ENCODE measurements at regions not wholly inside any gene's neighbourhood (a gene's known extent, or its start where the extent isn't known, plus 50 kb on each side); places are given as distances from the start of the nearest gene placed in this dataset.

DNA sequence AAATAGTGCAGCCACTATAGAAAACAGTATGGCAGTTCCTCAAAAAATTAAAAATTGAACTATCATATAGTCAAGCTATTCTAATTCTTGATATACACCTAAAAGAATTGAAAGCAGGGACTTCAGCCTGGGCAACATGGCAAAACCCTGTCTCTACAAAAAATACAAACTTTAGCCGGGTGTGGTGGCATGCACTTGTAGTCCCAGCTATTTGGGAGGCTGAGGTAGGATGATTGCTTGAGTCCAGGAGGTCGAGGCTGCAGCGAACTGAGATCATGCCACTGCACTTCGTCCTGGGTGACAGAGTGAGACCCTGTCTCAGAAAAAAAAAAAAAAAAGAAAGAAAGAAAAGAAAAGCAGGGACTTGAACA is 64.0 kb upstream of the FOXN2 start:
- H3K4me3 ChIP-seq (replicated peaks; ENCODE audit: low read depth, low read length): no peak overlapping the region
- no peak for DNase-seq (ENCODE audit: extremely low read depth, low read depth)
- TF ChIP-seq, protein P1, sequence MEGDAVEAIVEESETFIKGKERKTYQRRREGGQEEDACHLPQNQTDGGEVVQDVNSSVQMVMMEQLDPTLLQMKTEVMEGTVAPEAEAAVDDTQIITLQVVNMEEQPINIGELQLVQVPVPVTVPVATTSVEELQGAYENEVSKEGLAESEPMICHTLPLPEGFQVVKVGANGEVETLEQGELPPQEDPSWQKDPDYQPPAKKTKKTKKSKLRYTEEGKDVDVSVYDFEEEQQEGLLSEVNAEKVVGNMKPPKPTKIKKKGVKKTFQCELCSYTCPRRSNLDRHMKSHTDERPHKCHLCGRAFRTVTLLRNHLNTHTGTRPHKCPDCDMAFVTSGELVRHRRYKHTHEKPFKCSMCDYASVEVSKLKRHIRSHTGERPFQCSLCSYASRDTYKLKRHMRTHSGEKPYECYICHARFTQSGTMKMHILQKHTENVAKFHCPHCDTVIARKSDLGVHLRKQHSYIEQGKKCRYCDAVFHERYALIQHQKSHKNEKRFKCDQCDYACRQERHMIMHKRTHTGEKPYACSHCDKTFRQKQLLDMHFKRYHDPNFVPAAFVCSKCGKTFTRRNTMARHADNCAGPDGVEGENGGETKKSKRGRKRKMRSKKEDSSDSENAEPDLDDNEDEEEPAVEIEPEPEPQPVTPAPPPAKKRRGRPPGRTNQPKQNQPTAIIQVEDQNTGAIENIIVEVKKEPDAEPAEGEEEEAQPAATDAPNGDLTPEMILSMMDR (IDR thresholded peaks at IDR 0.05; ENCODE audit: low read depth, low read length, missing control alignments): no peak

DNA sequence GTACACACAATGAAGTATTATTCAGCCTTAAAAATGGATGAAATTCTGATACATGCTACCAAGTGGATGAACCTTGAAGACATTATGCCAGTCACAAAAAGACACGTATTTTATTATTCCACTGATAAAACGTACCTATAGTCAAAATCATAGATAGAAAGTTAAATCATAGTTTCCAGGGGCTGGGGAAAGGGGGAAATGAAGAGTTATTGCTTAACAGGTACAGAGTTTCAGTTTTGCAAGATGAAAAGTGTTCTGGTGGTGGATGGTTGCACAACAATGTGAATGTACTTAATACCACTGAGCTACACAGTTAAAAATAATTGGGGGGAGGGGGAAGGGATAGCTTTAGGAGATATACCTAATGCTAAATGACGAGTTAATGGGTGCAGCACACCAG is 63.5 kb upstream of the FOXN2 start:
- DNase-seq (ENCODE audit: extremely low read depth, low read depth): no peak
- TF ChIP-seq, protein P1 (IDR thresholded peaks at IDR 0.05; ENCODE audit: low read depth, low read length, missing control alignments): no peak
- no peak overlapping the region for H3K4me3 ChIP-seq (replicated peaks; ENCODE audit: low read depth, low read length)

DNA sequence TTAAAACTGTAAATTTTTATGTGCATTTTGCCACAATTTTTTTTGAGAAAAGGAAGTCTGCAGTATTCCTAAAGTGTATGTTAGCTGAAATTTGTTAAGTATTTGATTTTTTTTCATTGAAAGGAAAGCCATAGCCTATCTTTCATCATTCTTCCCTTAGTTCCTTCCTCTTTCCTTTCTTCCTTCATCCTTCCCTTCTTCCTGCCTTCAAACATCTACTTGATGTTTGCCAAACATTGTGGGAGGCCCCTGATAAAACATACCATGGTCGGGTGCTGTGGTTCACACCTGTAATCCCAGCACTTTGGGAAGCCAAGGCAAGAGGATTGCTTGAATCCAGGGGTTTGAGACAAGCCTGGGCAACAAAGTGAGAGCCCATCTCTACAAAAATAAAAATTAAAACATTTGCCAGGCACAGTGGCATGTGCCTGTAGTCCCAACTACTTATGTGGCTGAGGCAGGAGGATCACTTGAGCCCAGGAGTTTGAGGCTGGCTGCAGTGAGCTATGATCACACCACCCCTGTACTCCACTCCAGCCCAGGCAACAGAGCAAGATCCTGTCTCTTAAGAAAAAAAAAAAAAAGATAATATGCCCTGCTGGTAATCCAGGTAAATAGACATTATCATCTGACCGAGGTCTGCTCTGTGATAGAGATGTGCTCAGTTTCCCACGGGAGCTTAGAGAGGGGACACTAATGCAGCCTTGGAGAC is 62.9 kb upstream of the FOXN2 start:
- TF ChIP-seq, protein P1 (IDR thresholded peaks at IDR 0.05; ENCODE audit: low read depth, low read length, missing control alignments): no peak
- DNase-seq (ENCODE audit: extremely low read depth, low read depth): no peak
- no peak overlapping the region for H3K4me3 ChIP-seq (replicated peaks; ENCODE audit: low read depth, low read length)

DNA sequence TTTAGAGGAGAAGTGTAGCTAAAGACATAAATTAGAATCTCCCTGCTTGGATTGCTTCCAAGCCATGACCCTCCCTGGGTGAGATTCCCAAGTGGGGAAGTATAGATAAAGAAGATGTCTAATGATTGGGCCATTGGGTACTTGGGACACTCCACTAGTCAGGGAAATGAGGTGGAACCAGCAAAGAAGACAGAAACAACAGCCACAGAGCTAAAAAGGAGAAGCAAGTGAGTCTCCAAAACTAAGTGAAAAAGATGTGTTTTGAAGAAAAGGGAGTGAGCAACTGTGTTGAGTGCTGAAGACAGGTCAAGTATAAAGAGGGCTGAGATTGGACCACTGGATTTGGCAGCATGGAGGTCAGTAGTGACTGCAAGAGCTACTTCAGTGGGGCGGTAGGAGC is 61.2 kb upstream of the FOXN2 start:
- DNase-seq (ENCODE audit: extremely low read depth, low read depth): no peak
- TF ChIP-seq, protein P1 (IDR thresholded peaks at IDR 0.05; ENCODE audit: low read depth, low read length, missing control alignments): no peak

DNA sequence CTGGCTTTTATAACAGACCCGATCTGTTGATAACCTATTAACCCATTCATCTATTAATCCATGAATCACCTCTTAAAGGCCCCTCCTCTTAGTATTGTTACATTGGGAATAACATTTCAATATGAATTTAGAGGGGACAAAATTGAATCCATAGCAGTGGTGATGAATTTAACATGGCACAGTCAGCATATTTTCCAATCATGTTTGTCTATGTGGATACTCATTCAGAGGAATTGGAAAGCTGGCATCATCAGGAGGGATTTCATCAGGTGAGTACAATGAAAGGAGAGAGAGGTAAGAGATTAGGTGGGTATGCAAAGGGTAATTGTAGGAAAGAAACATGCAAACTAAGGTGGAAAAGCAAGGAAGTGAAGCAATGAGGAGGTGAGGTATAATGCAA is 59.6 kb upstream of the FOXN2 start:
- TF ChIP-seq, protein P1 (IDR thresholded peaks at IDR 0.05; ENCODE audit: low read depth, low read length, missing control alignments): no peak
- no peak overlapping the region for H3K4me3 ChIP-seq (replicated peaks; ENCODE audit: low read depth, low read length)
- no peak for DNase-seq (ENCODE audit: extremely low read depth, low read depth)

More for the DNA sequence above, 61.2 kb upstream of the FOXN2 start:
- no peak overlapping the region for H3K4me3 ChIP-seq (replicated peaks; ENCODE audit: low read depth, low read length)

DNA sequence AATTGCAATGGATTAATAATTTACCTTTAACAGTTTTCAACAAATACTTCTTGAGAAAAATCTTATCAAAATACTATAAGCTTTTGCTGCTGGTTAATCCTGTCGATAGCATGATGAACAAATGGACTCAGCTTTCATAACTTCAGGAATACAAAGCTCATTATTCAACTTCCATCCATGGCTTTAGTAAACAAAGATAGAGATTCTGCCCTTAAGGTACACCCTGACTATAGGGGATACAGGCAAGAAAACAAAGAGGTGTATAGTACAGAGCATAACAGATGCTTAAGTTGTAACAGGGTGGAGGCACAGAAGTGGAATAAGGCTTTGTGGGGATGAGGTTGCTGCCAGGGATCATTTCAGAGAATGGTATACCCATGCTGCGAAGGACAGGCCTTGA is 57.0 kb upstream of the FOXN2 start:
- DNase-seq (ENCODE audit: extremely low read depth, low read depth): no peak
- TF ChIP-seq, protein P1 (IDR thresholded peaks at IDR 0.05; ENCODE audit: low read depth, low read length, missing control alignments): no peak
- no peak overlapping the region for H3K4me3 ChIP-seq (replicated peaks; ENCODE audit: low read depth, low read length)

Measured in HFF-Myc (cell line).